ENCODE measurements at regions not wholly inside any gene's neighbourhood (a gene's known extent, or its start where the extent isn't known, plus 50 kb on each side); places are given as distances from the start of the nearest gene placed in this dataset.
"Not testable (repeated sequence)": the region's sequence is repeated elsewhere in the genome, so short reads cannot be mapped to it uniquely, and the experiment has no call there.

DNA sequence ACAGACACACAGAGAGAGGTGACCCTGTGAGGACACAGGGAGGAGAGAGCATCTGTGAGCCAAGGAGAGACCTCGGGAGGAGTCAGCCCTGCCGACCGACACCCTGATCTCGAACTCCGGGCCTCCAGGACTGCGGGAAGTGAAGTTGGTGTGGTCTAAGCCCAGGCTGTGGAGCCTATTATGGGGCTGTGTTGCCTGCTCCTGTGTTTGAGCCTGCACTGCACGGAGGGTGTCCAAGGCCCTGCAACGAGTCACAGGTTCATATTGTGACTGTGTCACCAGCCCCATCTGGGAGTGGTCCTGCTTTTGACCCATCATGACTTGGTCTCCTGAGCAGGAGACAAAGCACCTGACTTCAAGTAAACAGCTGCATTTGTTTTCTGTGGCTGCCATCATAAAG lies 186.0 kb upstream of the AJAP1 start:
- DNase-seq (ENCODE audit: low read depth in 4 of 4, low spot score in 1 of 4), result no peak

DNA sequence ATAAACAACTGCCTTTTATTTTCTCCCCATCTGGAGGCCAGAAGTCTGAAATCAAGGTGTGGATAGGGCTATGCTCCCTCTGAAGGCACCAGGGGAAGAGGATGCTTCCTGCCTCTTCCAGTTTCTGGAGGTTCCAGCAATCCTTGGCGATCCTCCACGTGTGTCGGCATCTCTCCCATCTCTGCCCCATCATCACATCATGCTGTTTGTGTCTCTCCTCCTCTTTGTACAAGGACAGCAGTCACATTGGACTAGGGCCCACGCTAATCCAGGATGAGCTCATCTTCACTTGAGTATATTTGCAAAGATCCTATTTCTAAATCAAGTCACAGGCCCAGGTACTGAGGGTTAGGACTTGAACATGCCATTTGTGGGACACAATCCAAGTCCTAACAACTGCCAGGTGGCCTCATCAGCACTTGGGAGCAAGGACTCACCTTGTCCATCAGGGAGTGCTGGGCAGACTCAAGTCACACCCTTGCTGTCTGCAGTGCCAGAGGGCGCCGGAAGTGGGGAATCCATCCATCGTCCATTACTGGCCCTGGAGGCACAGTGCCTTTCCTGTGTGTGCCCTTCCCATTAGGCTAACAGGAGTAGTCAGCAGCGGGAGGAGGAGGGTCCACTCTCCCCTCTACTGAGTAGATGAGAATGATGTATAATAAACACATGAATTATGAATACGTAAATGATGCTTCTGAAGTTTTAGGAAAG lies 185.4 kb upstream of the AJAP1 start:
- no peak for DNase-seq (ENCODE audit: low read depth in 4 of 4, low spot score in 1 of 4)

DNA sequence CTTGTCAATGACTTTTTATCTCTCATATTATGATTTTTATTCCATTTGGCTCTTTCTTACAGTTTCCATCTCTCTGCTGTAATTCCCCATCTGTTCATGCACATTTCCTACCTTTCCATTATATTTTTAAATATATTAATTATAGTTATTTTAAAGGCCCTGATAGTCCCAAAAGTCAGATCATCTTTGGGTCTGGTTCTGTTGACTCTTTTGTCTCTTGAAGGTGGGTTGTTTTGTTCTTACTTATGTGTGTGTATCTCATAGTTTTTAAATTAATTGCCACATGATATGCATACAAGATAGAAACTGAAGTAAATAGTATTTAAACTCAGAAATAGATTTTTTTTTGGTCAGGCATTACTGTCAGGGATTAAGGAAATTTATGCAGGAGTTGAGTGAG lies 178.0 kb upstream of the AJAP1 start:
- no peak for DNase-seq (ENCODE audit: low read depth in 4 of 4, low spot score in 1 of 4)

DNA sequence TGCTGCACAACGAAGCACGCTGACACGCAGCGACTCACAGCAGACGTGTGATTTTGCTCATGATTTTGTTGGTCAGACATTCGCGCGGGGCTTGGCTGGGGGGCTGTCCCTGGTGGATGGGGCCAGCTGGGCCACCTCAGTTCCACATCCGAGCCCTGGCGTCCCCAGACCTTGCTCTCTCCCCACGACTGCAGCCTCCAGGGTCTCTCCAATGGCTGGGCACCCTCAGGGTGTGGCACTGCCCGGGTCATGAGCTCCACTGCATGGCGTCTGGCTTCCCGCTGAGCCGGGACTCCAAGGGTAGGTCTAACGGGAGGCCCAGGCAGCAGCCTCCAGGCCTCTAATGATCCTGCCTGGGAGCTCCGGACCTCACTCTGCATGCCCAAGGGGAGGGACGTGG lies 173.0 kb upstream of the AJAP1 start:
- DNase-seq (ENCODE audit: low read depth in 4 of 4, low spot score in 1 of 4), result no peak

DNA sequence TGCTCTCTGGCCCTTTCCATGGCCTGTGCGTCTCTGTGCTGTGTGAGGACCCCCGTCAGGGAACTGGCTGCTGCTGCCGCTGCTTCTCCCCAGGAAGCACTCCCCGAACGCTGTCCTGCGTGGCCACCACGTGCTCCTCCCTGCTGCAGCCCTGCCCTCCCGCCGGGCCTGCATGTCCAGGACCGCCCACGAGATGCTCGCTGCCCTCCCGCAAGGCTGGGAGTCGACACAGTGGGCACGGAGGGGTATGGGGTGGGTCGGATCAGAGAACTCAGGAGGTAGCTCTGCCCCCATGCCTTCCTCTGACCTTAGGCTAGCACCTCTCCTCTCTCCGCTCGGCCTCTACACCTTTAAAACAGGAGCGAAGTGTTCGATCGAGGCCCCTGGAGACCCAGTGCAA lies 171.9 kb upstream of the AJAP1 start:
- DNase-seq (ENCODE audit: low read depth in 4 of 4, low spot score in 1 of 4), result no peak

DNA sequence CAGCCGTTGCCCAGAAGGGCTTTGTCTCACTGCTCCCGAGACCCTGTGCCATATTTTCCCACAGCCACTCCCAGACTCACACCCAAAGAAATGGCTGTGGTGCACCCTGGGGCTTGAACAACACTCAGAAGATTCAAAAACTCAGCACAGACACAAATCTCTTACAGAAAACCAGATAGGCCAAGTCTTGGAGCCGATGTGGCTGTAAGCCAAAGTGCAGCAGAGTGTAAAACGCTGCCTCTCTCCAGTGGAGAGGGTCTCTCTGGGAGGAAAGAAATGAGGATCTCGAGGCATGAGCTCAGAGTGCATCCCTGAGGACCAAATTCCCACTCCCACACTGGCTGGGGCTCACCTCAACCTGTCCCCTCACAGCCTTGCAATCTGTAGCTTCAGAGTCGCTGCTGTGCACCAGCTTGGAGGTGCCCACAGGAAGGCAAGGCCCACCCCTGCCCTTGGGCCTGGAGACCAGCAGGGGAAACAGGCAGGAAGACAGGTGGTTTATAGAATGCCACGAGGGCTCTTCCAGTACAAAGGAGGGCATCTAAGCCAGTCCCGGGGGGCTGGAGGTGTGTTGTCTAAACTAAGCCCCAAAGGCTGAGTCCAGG lies 171.3 kb upstream of the AJAP1 start:
- DNase-seq (ENCODE audit: low read depth in 4 of 4, low spot score in 1 of 4), result no peak

DNA sequence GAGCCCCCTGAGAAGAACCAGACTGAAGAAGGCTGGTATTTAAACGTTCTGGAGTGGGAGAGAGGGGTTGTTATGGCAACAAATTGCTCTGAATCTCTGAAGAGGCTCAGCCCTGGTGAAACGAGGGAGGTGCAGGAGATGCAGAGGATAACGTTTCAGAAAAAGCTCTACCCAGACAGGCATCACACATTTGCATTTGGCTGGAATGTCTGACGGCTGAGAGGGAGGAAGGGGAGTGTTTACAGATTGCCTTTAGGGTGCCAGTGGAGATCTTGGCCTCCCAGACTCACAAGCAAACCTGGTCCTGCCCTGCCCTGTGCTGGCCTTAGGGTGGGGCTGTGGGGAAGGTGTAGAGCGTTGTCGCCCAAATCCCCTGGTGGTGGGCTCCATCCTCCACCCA lies 169.0 kb upstream of the AJAP1 start:
- DNase-seq (ENCODE audit: low read depth in 4 of 4, low spot score in 1 of 4), result no peak

DNA sequence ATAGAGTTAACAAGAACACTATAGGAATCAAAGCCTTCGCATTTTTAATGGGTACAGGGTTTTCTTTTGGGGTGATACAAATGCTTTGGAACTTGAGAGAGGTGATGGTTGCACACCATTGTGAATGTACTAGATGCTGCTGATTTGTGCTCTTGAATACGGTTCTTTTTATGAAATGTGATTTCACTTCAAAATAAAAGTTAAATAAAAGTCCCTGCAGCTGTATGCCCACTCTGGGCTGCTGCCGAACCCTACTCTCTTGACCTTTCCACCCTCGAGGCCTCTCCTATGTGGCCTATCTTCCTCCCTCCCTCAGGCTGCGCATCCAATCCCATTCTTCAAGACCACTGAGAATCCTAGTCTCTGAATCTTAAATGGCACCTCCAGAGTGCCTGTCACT lies 168.5 kb upstream of the AJAP1 start:
- DNase-seq (ENCODE audit: low read depth in 4 of 4, low spot score in 1 of 4), result no peak

DNA sequence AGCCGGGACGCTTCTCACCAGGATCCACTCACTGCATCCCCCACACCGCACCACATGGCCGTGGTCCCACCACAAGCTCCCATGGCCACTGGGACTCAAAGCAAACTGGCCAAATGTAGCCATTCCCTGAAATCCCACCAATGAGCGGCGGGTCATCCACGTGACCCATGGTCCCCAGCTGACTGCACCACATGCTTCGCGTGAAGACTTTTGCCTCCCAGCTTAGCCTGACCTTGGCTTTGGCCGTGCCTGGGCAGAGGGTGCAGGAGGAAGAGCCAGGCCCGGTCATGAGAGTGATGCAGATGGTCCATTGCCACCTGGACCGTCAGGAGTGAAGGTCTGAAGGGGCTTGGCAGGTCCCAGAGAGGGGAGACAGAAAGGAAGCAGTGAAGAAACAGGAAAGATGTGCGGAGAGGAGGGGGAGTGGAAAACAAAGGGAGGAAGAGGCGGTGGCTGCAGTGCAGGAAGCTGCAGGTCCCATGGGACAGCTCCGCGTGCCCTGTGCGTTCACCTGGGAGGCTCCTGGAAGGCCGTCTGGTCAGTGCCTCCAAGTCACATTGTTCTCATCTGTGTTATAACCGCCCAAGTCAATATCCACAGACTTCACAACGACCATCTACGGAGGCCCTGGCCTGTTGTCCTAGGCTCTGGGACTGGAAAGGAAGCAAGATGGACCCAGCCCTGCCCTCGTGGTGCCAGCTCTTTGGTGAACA lies 167.8 kb upstream of the AJAP1 start:
- DNase-seq (ENCODE audit: low read depth in 4 of 4, low spot score in 1 of 4), result no peak

DNA sequence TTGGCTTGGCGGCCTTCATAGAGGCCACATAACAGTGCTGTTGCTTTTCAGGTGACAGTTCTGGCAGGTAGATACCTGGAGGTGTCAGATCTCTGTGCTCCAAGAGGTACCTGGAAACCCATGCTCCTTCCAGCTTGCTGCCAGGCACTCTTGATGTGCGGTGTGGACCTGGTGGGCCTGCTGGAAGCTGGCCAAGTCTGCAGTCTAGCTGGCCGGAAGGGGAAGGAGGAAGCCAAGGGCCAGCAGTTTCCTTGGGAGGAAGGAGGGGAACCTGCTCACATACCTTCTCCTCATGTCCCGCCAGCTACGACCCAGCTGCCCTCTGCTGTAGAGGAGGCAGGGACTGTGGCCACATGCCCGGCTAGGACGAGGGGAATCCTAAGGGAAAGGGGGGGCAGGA lies 166.4 kb upstream of the AJAP1 start:
- DNase-seq (ENCODE audit: low read depth in 4 of 4, low spot score in 1 of 4), result no peak

DNA sequence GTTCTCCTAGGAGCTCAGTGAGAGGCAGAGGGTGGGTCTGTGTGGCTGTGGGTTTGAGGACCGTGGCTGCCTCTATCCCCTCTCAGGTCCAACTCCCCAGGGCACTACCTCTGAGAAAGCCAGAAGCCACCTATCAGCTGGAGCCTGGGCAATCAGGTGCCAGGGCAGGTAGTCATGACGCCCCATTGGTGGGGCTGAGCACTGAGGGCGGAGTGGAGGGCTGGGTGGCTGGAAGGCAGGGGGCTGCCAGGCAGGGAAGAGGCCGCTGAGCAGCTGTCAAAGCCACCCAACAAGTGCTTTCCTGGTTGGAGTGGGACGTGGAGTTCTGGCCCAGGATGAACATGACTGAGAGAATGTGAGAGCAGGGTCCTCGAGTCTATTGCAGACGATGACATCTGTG lies 164.9 kb upstream of the AJAP1 start:
- no peak for DNase-seq (ENCODE audit: low read depth in 4 of 4, low spot score in 1 of 4)

DNA sequence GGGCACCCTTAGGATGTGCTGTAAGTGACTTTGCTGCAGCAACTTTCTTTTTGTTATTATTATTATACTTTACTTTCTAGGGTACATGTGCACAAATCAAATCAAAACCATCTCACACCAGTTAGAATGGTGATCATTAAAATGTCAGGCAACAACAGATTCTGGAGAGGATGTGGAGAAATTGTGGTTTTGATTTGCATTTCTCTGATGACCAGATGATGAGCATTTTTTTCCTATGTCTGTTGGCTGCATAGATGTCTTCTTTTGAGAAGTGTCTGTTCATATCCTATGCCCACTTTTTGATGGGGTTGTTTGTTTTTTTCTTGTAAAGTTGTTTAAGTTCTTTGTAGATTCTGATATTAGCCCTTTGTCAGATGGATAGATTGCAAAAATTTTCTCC lies 164.4 kb upstream of the AJAP1 start:
- DNase-seq (ENCODE audit: low read depth in 4 of 4, low spot score in 1 of 4), result not testable (repeated sequence)

DNA sequence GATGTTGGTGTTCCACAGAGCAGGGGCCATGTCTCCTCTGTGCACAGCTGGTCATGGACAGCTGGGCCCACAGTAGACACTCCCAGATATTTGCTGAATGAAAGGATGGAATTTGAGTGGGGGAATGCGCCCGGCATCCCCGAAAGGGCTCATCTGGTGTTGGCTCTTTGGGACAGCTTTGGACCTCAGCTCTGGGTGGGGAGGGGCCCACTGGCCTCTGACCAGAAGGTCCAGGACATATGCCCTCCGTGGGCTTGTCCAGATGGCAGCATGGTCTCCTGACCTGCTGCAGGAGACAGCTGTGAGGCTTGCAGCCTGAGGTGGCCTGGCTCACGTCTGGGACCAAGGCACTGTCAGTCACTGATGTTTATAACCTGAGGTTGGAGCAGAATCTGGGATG lies 160.4 kb upstream of the AJAP1 start:
- no peak for DNase-seq (ENCODE audit: low read depth in 4 of 4, low spot score in 1 of 4)

DNA sequence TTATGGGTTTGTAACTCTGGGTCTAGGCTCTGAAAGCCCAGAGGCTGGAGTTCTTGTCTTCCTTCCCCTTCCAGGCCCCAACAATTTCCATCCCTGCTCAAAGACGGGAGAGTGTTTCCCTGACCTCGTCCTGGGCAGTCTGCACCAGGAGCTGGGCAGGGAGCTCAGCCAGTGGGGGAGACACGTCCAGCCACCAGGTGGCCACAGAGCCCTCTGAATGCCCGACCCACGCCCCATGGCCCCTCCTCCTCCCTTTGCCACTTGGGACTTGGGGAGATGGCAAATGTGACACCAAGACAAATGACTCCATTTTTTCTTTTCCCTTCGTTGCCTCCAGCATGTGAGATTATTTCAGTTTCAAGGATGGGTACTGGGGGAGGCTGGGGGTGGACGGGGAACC lies 159.9 kb upstream of the AJAP1 start:
- no peak for DNase-seq (ENCODE audit: low read depth in 4 of 4, low spot score in 1 of 4)

DNA sequence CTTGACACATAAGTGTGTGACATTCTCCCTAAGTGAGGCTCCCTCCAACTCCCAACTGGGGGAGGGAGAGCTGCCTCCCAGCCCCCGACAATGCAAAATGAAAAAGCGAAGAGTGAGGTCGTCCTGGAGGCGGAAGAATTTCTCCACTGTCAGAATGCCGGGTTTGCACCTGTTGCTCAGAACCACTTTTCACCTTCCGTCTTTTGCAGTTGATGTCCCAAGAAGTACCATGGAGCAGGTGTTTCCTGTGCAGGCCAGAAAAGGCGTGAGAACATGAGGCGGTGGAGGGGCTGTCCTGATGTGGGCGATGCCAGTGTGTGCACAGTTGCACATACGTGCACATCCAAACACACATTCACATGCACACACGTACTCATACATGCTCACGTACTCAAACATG lies 158.6 kb upstream of the AJAP1 start:
- no peak for DNase-seq (ENCODE audit: low read depth in 4 of 4, low spot score in 1 of 4)

DNA sequence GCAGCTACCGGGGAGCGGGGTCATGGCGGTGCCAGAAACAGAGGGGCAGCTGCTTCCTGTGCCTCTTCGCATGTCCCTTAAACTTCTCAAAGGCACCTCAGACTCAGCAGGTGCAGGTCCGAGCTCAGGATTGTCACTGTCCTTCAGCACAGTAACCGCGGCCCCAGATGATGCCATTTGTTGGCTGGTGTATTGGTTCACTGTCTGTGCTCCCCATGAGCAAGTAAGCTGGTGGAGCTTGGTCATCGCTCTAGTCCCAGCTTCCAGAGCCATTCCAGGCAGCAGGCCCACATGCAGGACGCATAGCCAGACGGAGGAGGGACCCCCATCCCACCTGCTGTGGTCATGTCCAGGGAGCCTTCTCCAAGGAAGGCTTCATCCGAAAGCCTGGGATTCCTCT lies 154.0 kb upstream of the AJAP1 start:
- DNase-seq (ENCODE audit: low read depth in 4 of 4, low spot score in 1 of 4), result no peak

DNA sequence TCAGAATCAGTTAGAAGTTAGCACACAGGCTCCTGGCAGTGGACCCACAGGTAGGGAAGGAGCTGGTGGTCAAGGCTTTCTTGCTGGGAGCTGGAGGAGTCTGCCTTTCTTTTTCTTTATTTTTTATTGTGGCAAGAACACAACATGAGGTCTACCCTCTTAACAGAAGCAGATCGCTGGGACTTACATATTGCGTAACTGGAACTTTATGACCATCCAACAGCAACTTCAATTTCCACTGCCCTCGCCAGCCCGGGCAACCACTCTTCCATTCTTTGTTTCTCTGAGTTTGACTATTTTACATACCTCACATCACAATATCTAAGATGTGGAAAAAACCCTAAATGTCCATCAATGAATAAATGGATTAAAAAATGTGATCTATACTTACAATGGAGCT lies 147.8 kb upstream of the AJAP1 start:
- no peak for DNase-seq (ENCODE audit: low read depth in 4 of 4, low spot score in 1 of 4)

DNA sequence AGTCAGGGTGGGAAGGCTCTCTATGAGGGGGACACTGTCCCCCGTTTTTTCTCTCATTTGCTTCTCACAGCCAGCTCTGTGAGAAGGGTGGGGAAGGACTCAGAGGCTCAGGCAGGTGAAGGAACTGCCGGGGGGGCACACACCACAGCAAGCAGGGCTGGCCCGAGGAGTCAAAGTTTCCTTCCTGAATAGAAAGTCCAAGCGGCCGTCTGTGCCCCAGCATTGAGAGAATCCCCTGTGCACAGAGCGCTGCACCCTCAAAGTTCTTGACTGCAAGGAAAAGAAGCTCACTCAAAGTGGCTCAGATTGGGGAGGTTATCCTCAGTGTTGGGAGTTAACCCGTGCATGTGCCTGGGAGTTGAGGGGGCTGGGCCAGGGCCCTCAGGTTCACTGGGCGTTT lies 145.2 kb upstream of the AJAP1 start:
- no peak for DNase-seq (ENCODE audit: low read depth in 4 of 4, low spot score in 1 of 4)

DNA sequence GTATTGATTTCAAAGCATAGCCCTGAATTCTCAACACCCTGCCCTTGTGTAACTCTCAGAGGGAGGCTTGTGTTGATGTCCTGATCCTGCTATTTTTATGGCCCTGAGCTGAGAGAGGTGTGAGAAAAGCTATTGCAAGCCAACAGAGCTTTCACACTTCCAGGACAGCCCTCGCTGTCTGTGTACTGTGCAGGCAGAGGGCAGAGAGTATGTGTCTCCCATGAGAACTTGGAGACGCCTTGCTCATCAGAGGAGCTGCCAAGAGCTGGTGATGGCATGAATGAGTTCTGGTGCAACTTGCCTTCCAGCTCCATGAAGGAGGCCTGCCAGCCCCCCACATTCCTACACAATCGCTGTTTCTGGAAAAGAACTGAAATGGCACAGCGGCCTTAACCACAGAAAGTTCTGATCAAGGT lies 144.1 kb upstream of the AJAP1 start:
- DNase-seq (ENCODE audit: low read depth in 4 of 4, low spot score in 1 of 4), result no peak

DNA sequence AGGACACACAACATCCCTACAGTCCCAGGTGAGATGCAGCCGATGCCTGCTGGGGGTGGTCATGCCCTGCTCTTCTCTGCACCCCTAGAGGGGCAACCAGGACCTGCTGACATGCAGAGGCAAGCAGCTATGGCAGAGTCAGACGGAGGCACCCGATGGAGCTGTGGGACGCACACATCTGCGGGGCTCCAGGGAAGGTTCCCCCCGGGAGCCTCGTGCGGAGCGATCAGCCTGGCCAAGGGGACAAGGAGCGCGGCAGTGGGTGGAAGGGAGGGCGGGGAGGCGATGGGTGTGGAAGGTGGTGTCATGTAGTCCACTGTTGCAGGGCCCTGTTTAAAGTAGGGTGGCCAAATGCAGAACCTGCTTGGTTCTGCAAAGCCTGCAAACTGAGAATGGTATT lies 143.0 kb upstream of the AJAP1 start:
- DNase-seq (ENCODE audit: low read depth in 4 of 4, low spot score in 1 of 4), result no peak

DNA sequence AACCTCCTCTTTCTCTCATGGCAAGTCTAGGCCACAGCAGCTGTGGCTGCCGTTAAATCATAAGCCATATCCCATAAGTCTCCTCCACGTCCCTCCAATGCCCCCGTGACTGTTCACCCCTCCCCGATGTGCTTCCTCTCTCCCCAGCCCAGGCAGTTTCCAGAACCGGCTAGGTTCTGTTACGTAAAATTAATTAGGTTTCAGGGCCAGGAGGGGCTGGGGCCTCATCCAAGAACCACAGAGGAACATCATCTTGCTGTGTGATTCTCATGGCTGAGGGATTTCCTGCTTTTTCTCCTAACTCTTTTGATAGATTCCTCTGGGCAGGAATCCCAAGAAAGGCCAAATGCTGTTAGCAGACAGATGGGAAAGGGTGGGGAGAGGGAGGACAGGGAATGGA lies 141.8 kb upstream of the AJAP1 start:
- DNase-seq (ENCODE audit: low read depth in 4 of 4, low spot score in 1 of 4), result no peak

DNA sequence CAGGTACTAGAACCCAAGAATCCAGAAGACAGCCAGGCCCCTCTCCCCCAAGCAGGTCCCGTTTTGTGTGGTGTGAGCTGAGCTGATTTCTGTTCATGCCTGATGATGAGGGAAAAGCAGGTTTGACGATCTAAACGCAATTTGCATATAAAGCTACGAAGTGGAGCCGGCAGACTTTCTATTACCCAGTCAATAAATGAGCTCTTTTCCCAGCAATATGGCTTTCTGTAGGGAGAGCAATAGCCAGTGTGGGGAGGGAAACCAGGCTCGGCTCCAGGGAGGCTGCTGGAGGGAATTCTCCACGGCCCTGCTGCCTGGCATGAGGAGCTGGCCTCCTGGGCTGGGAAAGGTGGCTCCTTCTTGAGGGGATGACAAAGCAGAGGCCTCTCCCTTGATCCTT lies 140.7 kb upstream of the AJAP1 start:
- DNase-seq (ENCODE audit: low read depth in 4 of 4, low spot score in 1 of 4), result no peak
